HG03457 (cell line): ENCODE measurements at regions not wholly inside any gene's neighbourhood (a gene's known extent, or its start where the extent isn't known, plus 50 kb on each side); places are given as distances from the start of the nearest gene placed in this dataset.
"Not testable (repeated sequence)": the region's sequence is repeated elsewhere in the genome, so short reads cannot be mapped to it uniquely, and the experiment has no call there.

Experiments used
- ATAC-seq: cut with Tn5 transposase; IDR thresholded peaks from one replicate; pipeline ENCODE4 v1.9.1; 2021; ENCODE audit warnings: moderate number of reproducible peaks; ENCODE audit not compliant: unreplicated experiment

GRCh38 chr4:26204249-26204825 is 116.5 kb upstream of the RBPJ start:
- no peak for ATAC-seq

- no peak for ATAC-seq
These were observed 115.9 kb upstream of the RBPJ start for GRCh38 chr4:26204911-26205370.

GRCh38 chr4:26206339-26206738 is 114.5 kb upstream of the RBPJ start:
- no peak for ATAC-seq

- ATAC-seq, result no peak
These were observed 113.8 kb upstream of the RBPJ start for GRCh38 chr4:26206999-26207398.

GRCh38 chr4:26207631-26208030 is 113.2 kb upstream of the RBPJ start:
- ATAC-seq, result no peak

- no peak for ATAC-seq
These were observed 112.4 kb upstream of the RBPJ start for GRCh38 chr4:26208237-26208994.

GRCh38 chr4:26209378-26209777 is 111.4 kb upstream of the RBPJ start:
- not testable (repeated sequence) for ATAC-seq

- ATAC-seq, result no peak
These were observed 108.3 kb upstream of the RBPJ start for GRCh38 chr4:26212528-26212927.

- ATAC-seq, result no peak
These were observed 107.5 kb upstream of the RBPJ start for GRCh38 chr4:26213317-26213716.

GRCh38 chr4:26214994-26215393 is 105.8 kb upstream of the RBPJ start:
- ATAC-seq, result no peak

GRCh38 chr4:26215725-26216124 is 105.1 kb upstream of the RBPJ start:
- ATAC-seq, result no peak

- no peak for ATAC-seq
These were observed 103.3 kb upstream of the RBPJ start for GRCh38 chr4:26217481-26217880.

- ATAC-seq, result peak; percentile 60
These were observed 102.7 kb upstream of the RBPJ start for GRCh38 chr4:26217961-26218676.

GRCh38 chr4:26218677-26219605 is 101.9 kb upstream of the RBPJ start:
- no peak for ATAC-seq

GRCh38 chr4:26220696-26221095 is 100.1 kb upstream of the RBPJ start:
- no peak for ATAC-seq

GRCh38 chr4:26223155-26223554 is 97.7 kb upstream of the RBPJ start:
- no peak for ATAC-seq

- ATAC-seq, result no peak
These were observed 94.0 kb upstream of the RBPJ start for GRCh38 chr4:26226629-26227376.

- no peak for ATAC-seq
These were observed 93.1 kb upstream of the RBPJ start for GRCh38 chr4:26227601-26228229.

- ATAC-seq, result no peak
These were observed 91.9 kb upstream of the RBPJ start for GRCh38 chr4:26228883-26229282.

- ATAC-seq, result no peak
These were observed 90.8 kb upstream of the RBPJ start for GRCh38 chr4:26229974-26230373.
